T-cell (primary cell): ENCODE measurements at regions not wholly inside any gene's neighbourhood (a gene's known extent, or its start where the extent isn't known, plus 50 kb on each side); places are given as distances from the start of the nearest gene placed in this dataset.

ENCODE experiments used
- ATAC-seq, 4 experiments: fragments of 200-7000 bp in 3 of 4; fragments of 150-1000 bp in 1 of 4; cut with Tn5 transposase; replicated peaks in 1 of 4; 1 replicate in 3 of 4; 2 replicates in 1 of 4; pipeline ENCODE4 v1.10.0; 2021; ENCODE audit warnings: moderate library complexity in 3 of 4, mild to moderate bottlenecking in 2 of 4, moderate number of reproducible peaks in 1 of 4
- CTCF ChIA-PET, 2 donors: fragments of 300-600 bp; sonication (Branson Sonifier 250); formaldehyde crosslinking; loops; one replicate each; lab custom pipeline; 2022; ENCODE audit warnings: antibody characterized with exemption in 2 of 2; lab: Charles Lee
- POLR2A ChIA-PET, 2 donors: fragments of 300-600 bp; sonication (Branson Sonifier 250); formaldehyde crosslinking; loops; one replicate each; lab custom pipeline; 2022; ENCODE audit warnings: antibody characterized with exemption in 2 of 2; lab: Charles Lee
- DNase-seq, 35 experiments: peaks; one replicate each; pipeline versions ENCODE4 v3.0.0 to v3.0.0-alpha.2; 2013 to 2023
- H3K27ac ChIP-seq: one replicate; pipeline ENCODE4 v1.5.1; 2013; ENCODE audit warnings: low read length
- H3K27me3 ChIP-seq, 2 experiments: replicated peaks in 1 of 2; 1 replicate in 1 of 2; 2 replicates in 1 of 2; pipeline versions ENCODE4 v1.6.1 to v1.7.0; 2013; ENCODE audit warnings: low read length in 1 of 2, mixed read lengths in 1 of 2; ENCODE audit not compliant: control insufficient read depth in 2 of 2, insufficient read depth in 2 of 2; ENCODE audit errors: extremely low read depth in 1 of 2
- H3K36me3 ChIP-seq, 2 donors: 1 replicate in 1 of 2; 2 replicates in 1 of 2; pipeline versions ENCODE4 v1.6.1 to v1.7.0; 2013; ENCODE audit warnings: low read length in 1 of 2; ENCODE audit not compliant: control insufficient read depth in 2 of 2, insufficient read depth in 1 of 2; ENCODE audit errors: extremely low read depth in 1 of 2
- H3K4me1 ChIP-seq, 2 experiments: 1 replicate in 1 of 2; 2 replicates in 1 of 2; pipeline versions ENCODE4 v1.6.1 to v1.7.0; 2013; ENCODE audit warnings: low read length in 2 of 2, mixed read lengths in 1 of 2; ENCODE audit not compliant: insufficient read depth in 2 of 2, control insufficient read depth in 1 of 2; ENCODE audit errors: extremely low read depth in 1 of 2
- H3K4me3 ChIP-seq, 2 donors: 1 replicate in 1 of 2; 2 replicates in 1 of 2; pipeline versions ENCODE4 v1.5.1 to v1.7.0; 2013; ENCODE audit warnings: mild to moderate bottlenecking in 2 of 2, low read length in 1 of 2, moderate library complexity in 1 of 2; ENCODE audit not compliant: control insufficient read depth in 1 of 2; ENCODE audit errors: extremely low read depth in 1 of 2
- H3K9me3 ChIP-seq: 2 replicates; pipeline ENCODE4 v1.7.0; 2013
- H3K27ac Mint-ChIP-seq, 2 donors: one replicate each; pipeline ENCODE4 v1.8.0; 2020 to 2021; ENCODE audit warnings: mild to moderate bottlenecking in 2 of 2, mixed read lengths in 2 of 2
- H3K27me3 Mint-ChIP-seq, 2 donors: one replicate each; pipeline ENCODE4 v1.8.0; 2021 to 2022; ENCODE audit warnings: mixed read lengths in 2 of 2
- H3K36me3 Mint-ChIP-seq: one replicate; pipeline ENCODE4 v1.8.0; 2021; ENCODE audit warnings: mixed read lengths
- H3K4me1 Mint-ChIP-seq, 3 donors: one replicate each; pipeline ENCODE4 v1.8.0; 2020 to 2022; ENCODE audit warnings: mixed read lengths in 3 of 3, mild to moderate bottlenecking in 1 of 3
- H3K4me3 Mint-ChIP-seq, 3 donors: one replicate each; pipeline ENCODE4 v1.8.0; 2020 to 2022; ENCODE audit warnings: mild to moderate bottlenecking in 3 of 3, mixed read lengths in 3 of 3, moderate library complexity in 3 of 3
- H3K9me3 Mint-ChIP-seq, 3 donors: one replicate each; pipeline ENCODE4 v1.8.0; 2020 to 2022; ENCODE audit warnings: mixed read lengths in 3 of 3
- WGBS: methylation state at CpG from one replicate; pipeline ENCODE4 v1.1.5; 2013; ENCODE audit warnings: missing lambda C conversion rate; ENCODE audit not compliant: insufficient coverage; 5-methylcytosine and 5-hydroxymethylcytosine counted together

DNA sequence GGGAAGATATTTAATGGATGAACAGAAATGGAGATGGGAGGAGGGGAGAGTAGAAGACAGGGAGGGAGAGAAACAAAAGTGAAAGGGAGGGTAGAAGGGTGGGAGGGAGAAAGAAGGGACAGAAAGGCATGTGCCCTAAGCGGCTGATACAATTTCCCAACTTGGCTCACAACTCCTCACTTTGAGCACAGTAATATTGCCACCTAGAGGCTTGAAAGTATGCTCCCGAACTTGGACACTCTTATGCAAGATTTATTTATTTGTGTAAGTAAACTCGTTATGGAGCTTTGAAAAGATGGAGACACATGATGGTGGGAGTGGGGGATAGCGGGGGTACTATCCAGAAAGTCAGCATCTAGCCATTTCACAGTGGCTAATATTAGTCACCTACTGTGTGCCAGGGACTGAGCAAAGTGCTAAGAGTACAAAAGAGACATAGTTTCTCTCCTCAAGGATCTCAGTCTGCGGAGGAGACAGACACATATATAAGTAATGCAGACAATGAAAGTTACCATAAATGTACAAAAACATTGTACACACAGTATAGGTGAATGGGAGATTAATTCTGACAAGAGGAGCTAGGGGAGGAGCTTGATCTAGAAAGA lies 189.7 kb downstream of the SEC16B start:
- no peaks in the 10 kb centered on the region for H3K4me1 ChIP-seq
- no peak overlapping the region for H3K27ac ChIP-seq
- Mint-ChIP-seq H3K4me1 (no peaks in the 10 kb centered on the region), H3K4me3 (no peak overlapping the region), H3K27ac (no peak overlapping the region), H3K9me3 (peaks cover 6 to 30% (median 13%) of the 10 kb centered on the region in 3 donors), H3K36me3 (no peaks in the 10 kb centered on the region), H3K27me3 (peaks cover 0 to 3% of the 10 kb centered on the region in 2 donors)
- CTCF ChIA-PET = no interaction called here
- DNase-seq (no peak), ATAC-seq (no peak)
- H3K9me3 ChIP-seq = no peaks in the 10 kb centered on the region
- POLR2A ChIA-PET = no interaction called here
- no peak overlapping the region for H3K4me3 ChIP-seq
- WGBS = 0% methylated on average over 1 of the region's 5 CpGs
- H3K27me3 ChIP-seq = no peaks in the 10 kb centered on the region
- no peaks in the 10 kb centered on the region for H3K36me3 ChIP-seq

DNA sequence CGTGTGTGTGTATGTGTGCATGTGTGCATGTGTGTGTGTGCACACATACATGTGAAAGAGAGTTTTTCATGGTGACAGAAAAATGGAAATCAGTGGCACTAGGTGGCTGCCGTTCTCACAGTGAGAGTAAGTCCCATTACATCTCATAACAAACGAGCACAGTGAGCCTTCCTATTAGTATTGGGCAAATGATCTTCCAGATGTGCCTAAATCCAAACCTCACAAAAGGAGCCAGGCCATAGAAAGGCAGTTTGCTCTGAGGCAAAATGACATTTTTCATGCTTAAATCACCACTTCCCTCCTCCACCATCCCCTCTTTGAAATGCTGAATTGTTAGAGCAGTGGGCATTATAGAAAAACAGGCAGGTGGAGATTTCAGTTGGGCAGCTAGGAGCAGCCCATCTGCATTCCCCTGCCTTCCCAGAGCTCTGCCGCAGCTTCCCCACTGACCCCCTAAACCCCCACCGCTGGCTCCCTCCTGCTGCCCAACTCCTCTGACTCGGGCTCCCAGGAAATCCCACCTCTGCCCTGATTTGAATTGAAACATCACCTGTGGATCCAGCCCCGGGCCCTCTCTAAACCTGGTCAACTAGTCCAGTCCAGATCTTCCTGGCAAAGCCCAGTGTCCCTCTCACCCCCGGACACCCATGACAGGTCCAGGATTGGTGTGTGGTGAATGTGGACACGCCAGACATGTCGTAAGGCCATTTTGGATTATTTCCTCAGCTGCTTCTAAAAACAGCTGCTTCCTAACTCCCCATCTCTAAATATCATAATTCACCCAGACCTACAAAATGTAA lies 190.5 kb downstream of the SEC16B start:
- 54% methylated on average over 4 of the region's 10 CpGs for WGBS
- H3K4me3 Mint-ChIP-seq = no peak overlapping the region
- no peak for DNase-seq

GRCh38 chr1:177775924-177776323 lies 193.9 kb downstream of the SEC16B start:
- Mint-ChIP-seq H3K27ac (no peak overlapping the region), H3K36me3 (no peaks in the 10 kb centered on the region), H3K4me1 (no peaks in the 10 kb centered on the region), H3K27me3 (no peaks in the 10 kb centered on the region), H3K9me3 (peaks cover 25 to 34% (median 26%) of the 10 kb centered on the region in 3 donors), H3K4me3 (no peak overlapping the region)
- H3K36me3 ChIP-seq = no peaks in the 10 kb centered on the region
- ChIA-PET POLR2A (no interaction called here), CTCF (no interaction called here)
- no peak overlapping the region for H3K4me3 ChIP-seq
- WGBS = 63% methylated on average over 3 of the region's 4 CpGs
- no peak overlapping the region for H3K27ac ChIP-seq
- no peaks in the 10 kb centered on the region for H3K9me3 ChIP-seq
- DNase-seq (no peak), ATAC-seq (no peak)
- H3K27me3 ChIP-seq = no peaks in the 10 kb centered on the region
- no peaks in the 10 kb centered on the region for H3K4me1 ChIP-seq

More for the DNA sequence above, 190.5 kb downstream of the SEC16B start:
- Histone ChIP-seq H3K36me3 (no peaks in the 10 kb centered on the region), H3K4me1 (no peaks in the 10 kb centered on the region), H3K9me3 (no peaks in the 10 kb centered on the region), H3K27ac (no peak overlapping the region), H3K27me3 (no peaks in the 10 kb centered on the region), H3K4me3 (no peak overlapping the region)
- Mint-ChIP-seq H3K9me3 (peaks cover 8 to 30% (median 20%) of the 10 kb centered on the region in 3 donors), H3K27ac (no peak overlapping the region), H3K4me1 (no peaks in the 10 kb centered on the region), H3K27me3 (peaks cover 0 to 3% of the 10 kb centered on the region in 2 donors), H3K36me3 (no peaks in the 10 kb centered on the region)
- ChIA-PET POLR2A (no interaction called here), CTCF (no interaction called here)
- ATAC-seq = no peak

DNA sequence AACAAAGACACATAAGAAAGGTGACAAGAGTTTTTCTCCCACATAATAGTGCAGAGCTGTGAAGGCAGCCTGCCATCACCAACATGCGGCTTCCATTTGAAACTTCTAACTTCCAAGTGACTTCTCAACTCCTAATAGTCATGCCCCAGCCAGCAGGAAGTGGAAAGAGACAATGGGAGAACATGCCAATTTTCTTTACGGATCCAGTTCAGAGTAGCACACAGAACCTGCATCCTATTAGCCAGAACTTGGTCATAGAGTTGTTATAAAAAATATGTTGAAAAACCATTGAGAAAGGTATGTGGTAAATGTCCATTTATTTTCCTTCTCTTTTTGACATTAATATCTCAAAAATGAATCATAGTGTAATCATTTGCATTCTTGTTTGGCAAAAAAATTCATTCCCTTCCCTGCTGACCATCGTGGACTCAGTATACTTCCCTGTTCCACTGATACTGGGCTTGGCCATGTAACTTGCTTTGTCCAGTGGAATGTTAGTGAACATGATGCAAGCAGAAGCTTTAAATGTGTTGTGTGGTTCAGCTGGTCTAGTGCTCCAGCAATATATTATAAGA lies 197.4 kb downstream of the SEC16B start:
- no peak for DNase-seq
- H3K4me1 ChIP-seq = no peaks in the 10 kb centered on the region
- Mint-ChIP-seq H3K4me1 (no peaks in the 10 kb centered on the region), H3K27me3 (no peaks in the 10 kb centered on the region), H3K27ac (no peak overlapping the region), H3K36me3 (no peaks in the 10 kb centered on the region), H3K4me3 (no peak overlapping the region), H3K9me3 (peaks cover 16 to 32% (median 28%) of the 10 kb centered on the region in 3 donors)
- no peaks in the 10 kb centered on the region for H3K36me3 ChIP-seq
- ChIA-PET POLR2A (no interaction called here), CTCF (no interaction called here)
- no peaks in the 10 kb centered on the region for H3K27me3 ChIP-seq
- H3K4me3 ChIP-seq = no peak overlapping the region
- H3K9me3 ChIP-seq = no peaks in the 10 kb centered on the region
- no CpG with 5 or more reads among the region's 3 CpGs for WGBS
- no peak for ATAC-seq
- no peak overlapping the region for H3K27ac ChIP-seq

GRCh38 chr1:177771688-177772087 lies 198.2 kb downstream of the SEC16B start:
- H3K4me3 ChIP-seq = no peak overlapping the region
- Mint-ChIP-seq H3K27me3 (no peaks in the 10 kb centered on the region), H3K27ac (no peak overlapping the region), H3K36me3 (no peaks in the 10 kb centered on the region), H3K9me3 (peaks cover 16 to 32% (median 28%) of the 10 kb centered on the region in 3 donors), H3K4me3 (no peak overlapping the region), H3K4me1 (no peaks in the 10 kb centered on the region)
- DNase-seq (no peak), ATAC-seq (no peak)
- WGBS = no CpG with 5 or more reads among the region's 2 CpGs
- no peaks in the 10 kb centered on the region for H3K27me3 ChIP-seq
- POLR2A ChIA-PET = no interaction called here
- CTCF ChIA-PET = no interaction called here
- H3K36me3 ChIP-seq = no peaks in the 10 kb centered on the region
- no peaks in the 10 kb centered on the region for H3K4me1 ChIP-seq
- H3K27ac ChIP-seq = no peak overlapping the region
- no peaks in the 10 kb centered on the region for H3K9me3 ChIP-seq

GRCh38 chr1:177770096-177770495 lies 199.8 kb downstream of the SEC16B start:
- Histone ChIP-seq H3K27me3 (no peaks in the 10 kb centered on the region), H3K36me3 (no peaks in the 10 kb centered on the region), H3K4me1 (no peaks in the 10 kb centered on the region), H3K9me3 (no peaks in the 10 kb centered on the region), H3K27ac (no peak overlapping the region), H3K4me3 (no peak overlapping the region)
- DNase-seq (no peak), ATAC-seq (no peak)
- Mint-ChIP-seq H3K4me3 (no peak overlapping the region), H3K9me3 (peaks cover 8 to 35% (median 23%) of the 10 kb centered on the region in 3 donors), H3K36me3 (no peaks in the 10 kb centered on the region), H3K4me1 (no peaks in the 10 kb centered on the region), H3K27ac (no peak overlapping the region), H3K27me3 (no peaks in the 10 kb centered on the region)
- CTCF ChIA-PET = no interaction called here
- POLR2A ChIA-PET = no interaction called here
